GM12878 (cell line): ENCODE measurements at regions not wholly inside any gene's neighbourhood (a gene's known extent, or its start where the extent isn't known, plus 50 kb on each side); places are given as distances from the start of the nearest gene placed in this dataset.

Source experiments
- CREM ChIP-seq: IDR thresholded peaks from 2 replicates; pipeline ENCODE4 v1.6.1; 2014; ENCODE audit warnings: antibody characterized with exemption, low read depth
- CTCF ChIP-seq, 3 experiments: IDR thresholded peaks in 2 of 3; conservative IDR thresholded peaks in 1 of 3; 2 replicates each; pipeline ENCODE4 v1.5.1; 2011; ENCODE audit warnings: low read depth in 3 of 3, low read length in 3 of 3, mild to moderate bottlenecking in 3 of 3, control low read depth in 2 of 3, moderate library complexity in 2 of 3, inconsistent platforms in 1 of 3, mixed read lengths in 1 of 3; ENCODE audit not compliant: control insufficient read depth in 2 of 3, insufficient read depth in 1 of 3; ENCODE audit errors: extremely low read depth in 1 of 3
- EZH2 ChIP-seq: IDR thresholded peaks from 2 replicates; pipeline ENCODE4 v1.6.1; 2012; ENCODE audit warnings: low read depth, mild to moderate bottlenecking, control low read depth, inconsistent platforms, low read length, borderline replicate concordance; ENCODE audit not compliant: control insufficient read depth
- GABPA ChIP-seq: IDR thresholded peaks from 2 replicates; pipeline ENCODE4 v1.6.1; 2014; ENCODE audit warnings: antibody characterized with exemption, low read depth, mild to moderate bottlenecking, inconsistent platforms
- JUNB ChIP-seq: IDR thresholded peaks from 2 replicates; pipeline ENCODE4 v1.6.1; 2016; ENCODE audit warnings: antibody characterized with exemption, mild to moderate bottlenecking
- MAX ChIP-seq: IDR thresholded peaks from 2 replicates; pipeline ENCODE4 v1.6.1; 2012; ENCODE audit warnings: low read depth, low read length, improper control_type of control experiment
- NFYA ChIP-seq: IDR thresholded peaks from 2 replicates; pipeline ENCODE4 v1.6.1; 2011; ENCODE audit warnings: low read depth, mild to moderate bottlenecking, low read length, improper control_type of control experiment, borderline replicate concordance
- NFYB ChIP-seq: IDR thresholded peaks from 2 replicates; pipeline ENCODE4 v1.6.1; 2011; ENCODE audit warnings: low read depth, mild to moderate bottlenecking, low read length, improper control_type of control experiment, moderate library complexity; ENCODE audit not compliant: insufficient read depth
- NR2F1 ChIP-seq: fragments of 450-650 bp; conservative IDR thresholded peaks from 2 replicates; pipeline ENCODE4 v1.6.1; 2017; ENCODE audit warnings: mild to moderate bottlenecking
- RAD51 ChIP-seq: fragments of 450-650 bp; IDR thresholded peaks from 2 replicates; pipeline ENCODE4 v1.6.1; 2016; ENCODE audit warnings: moderate library complexity, mild to moderate bottlenecking, inconsistent platforms

GRCh38 chr9:26603617-26604016 is 289.0 kb downstream of the CAAP1 start:
- TF ChIP-seq CTCF (IDR thresholded peaks at IDR 0.05 in 2 of 3, conservative IDR thresholded peaks at IDR 0.05 in 1 of 3; ENCODE audit: control insufficient read depth in 2 of 3, extremely low read depth in 1 of 3, insufficient read depth in 1 of 3, low read depth in 3 of 3, low read length in 3 of 3) (no peak), MAX (no peak), NFYB (no peak), RAD51 (no peak), EZH2 (no peak), GABPA (no peak), NR2F1 (no peak), CREM (no peak), NFYA (no peak), JUNB (no peak)
